Peyer's patch (tissue), 4 donors: ENCODE measurements at regions not wholly inside any gene's neighbourhood (a gene's known extent, or its start where the extent isn't known, plus 50 kb on each side); places are given as distances from the start of the nearest gene placed in this dataset.

ENCODE experiments used
- POLR2A ChIP-seq, 2 donors: fragments of 450-650 bp; IDR thresholded peaks; one replicate each; pipeline ENCODE4 v1.5.1; 2017; ENCODE audit warnings: antibody characterized with exemption in 2 of 2, mild to moderate bottlenecking in 2 of 2, moderate library complexity in 2 of 2
- TF ChIP-seq, protein P1 (sequence below), 6 experiments: fragments of 450-650 bp in 4 of 6; fragments of 200-600 bp in 2 of 6; sonication (generic) in 1 of 6; IDR thresholded peaks; one replicate each; pipeline ENCODE4 v1.5.1; 2017 to 2019; ENCODE audit warnings: antibody characterized with exemption in 6 of 6, mild to moderate bottlenecking in 3 of 6, moderate library complexity in 1 of 6

DNA sequence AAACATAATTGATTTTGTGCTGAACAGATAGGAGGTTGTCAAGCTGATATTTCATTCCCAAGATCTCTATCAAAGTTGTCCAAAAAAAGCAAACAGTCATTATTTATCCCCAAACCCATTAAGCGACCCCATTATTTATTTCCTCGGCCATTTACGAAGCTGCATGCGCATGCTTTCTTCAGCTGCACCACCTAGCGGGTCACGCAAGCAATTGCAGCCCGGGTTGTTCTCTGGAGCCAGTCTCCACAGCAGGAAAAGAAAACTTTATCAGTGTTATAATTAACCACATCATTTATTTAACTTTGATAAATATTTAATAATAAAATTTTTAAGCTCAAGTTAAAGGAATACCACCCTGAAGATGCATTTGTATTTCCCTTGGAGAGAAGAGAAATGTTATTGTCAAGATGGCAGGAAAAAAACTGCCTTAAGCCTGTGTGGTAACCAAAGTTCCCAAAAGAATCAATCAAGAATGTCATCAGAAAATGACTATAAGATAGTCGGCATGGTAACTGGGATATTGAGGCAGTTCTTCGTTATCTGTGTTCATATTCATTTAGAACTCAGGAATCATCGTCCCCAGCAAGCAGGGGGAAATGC is 304.7 kb downstream of the FBXO15 start:
- TF ChIP-seq, protein P1, sequence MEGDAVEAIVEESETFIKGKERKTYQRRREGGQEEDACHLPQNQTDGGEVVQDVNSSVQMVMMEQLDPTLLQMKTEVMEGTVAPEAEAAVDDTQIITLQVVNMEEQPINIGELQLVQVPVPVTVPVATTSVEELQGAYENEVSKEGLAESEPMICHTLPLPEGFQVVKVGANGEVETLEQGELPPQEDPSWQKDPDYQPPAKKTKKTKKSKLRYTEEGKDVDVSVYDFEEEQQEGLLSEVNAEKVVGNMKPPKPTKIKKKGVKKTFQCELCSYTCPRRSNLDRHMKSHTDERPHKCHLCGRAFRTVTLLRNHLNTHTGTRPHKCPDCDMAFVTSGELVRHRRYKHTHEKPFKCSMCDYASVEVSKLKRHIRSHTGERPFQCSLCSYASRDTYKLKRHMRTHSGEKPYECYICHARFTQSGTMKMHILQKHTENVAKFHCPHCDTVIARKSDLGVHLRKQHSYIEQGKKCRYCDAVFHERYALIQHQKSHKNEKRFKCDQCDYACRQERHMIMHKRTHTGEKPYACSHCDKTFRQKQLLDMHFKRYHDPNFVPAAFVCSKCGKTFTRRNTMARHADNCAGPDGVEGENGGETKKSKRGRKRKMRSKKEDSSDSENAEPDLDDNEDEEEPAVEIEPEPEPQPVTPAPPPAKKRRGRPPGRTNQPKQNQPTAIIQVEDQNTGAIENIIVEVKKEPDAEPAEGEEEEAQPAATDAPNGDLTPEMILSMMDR (IDR thresholded peaks at IDR 0.05), result peak; percentile 53 to 84 (median 62)
- no peak for TF ChIP-seq POLR2A (IDR thresholded peaks at IDR 0.05)
